ENCODE measurements at regions not wholly inside any gene's neighbourhood (a gene's known extent, or its start where the extent isn't known, plus 50 kb on each side); places are given as distances from the start of the nearest gene placed in this dataset.

DNA sequence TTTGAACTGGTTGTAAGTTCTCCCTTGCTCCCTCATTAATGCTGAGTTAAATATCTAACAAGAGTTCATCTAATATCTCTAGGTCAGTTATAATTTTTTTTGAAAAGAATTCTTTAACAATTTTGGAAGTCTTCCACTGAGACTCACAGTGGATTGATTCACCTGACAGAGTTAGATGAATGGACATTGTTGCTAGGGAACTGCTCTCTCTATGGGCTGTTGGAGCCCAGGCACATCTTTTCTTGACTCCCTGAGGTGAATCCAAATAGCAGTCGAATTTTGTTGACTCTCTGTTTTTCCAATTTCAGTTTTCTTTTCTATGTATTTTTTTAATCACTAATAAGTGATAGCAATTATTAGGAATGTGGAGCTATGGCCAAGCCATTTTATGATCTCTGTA is 996.1 kb upstream of the PABPC4L start:
- TF ChIP-seq, protein P1, sequence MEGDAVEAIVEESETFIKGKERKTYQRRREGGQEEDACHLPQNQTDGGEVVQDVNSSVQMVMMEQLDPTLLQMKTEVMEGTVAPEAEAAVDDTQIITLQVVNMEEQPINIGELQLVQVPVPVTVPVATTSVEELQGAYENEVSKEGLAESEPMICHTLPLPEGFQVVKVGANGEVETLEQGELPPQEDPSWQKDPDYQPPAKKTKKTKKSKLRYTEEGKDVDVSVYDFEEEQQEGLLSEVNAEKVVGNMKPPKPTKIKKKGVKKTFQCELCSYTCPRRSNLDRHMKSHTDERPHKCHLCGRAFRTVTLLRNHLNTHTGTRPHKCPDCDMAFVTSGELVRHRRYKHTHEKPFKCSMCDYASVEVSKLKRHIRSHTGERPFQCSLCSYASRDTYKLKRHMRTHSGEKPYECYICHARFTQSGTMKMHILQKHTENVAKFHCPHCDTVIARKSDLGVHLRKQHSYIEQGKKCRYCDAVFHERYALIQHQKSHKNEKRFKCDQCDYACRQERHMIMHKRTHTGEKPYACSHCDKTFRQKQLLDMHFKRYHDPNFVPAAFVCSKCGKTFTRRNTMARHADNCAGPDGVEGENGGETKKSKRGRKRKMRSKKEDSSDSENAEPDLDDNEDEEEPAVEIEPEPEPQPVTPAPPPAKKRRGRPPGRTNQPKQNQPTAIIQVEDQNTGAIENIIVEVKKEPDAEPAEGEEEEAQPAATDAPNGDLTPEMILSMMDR (IDR thresholded peaks at IDR 0.05; ENCODE audit: extremely low read depth, low read depth, low read length) = no peak
- H3K36me3 ChIP-seq (ENCODE audit: insufficient read depth, low read length) = no peaks in the 10 kb centered on the region
- no peak overlapping the region for H3K4me2 ChIP-seq (ENCODE audit: insufficient read depth, low read length)
- H3K4me3 ChIP-seq (ENCODE audit: insufficient read depth, low read length) = no peak overlapping the region
- H4K20me1 ChIP-seq (ENCODE audit: insufficient read depth, low read length) = no peaks in the 10 kb centered on the region
- H3K79me2 ChIP-seq (ENCODE audit: insufficient read depth, low read length) = no peaks in the 10 kb centered on the region
- no peak for DNase-seq (ENCODE audit: insufficient read length, low spot score, missing footprints)
- no peaks in the 10 kb centered on the region for H3K27me3 ChIP-seq (ENCODE audit: insufficient read depth, low read length)
- H3K9me3 ChIP-seq (ENCODE audit: low read depth, low read length) = no peaks in the 10 kb centered on the region
- no peak overlapping the region for H2AFZ ChIP-seq (ENCODE audit: low read length)
- no peaks in the 10 kb centered on the region for H3K4me1 ChIP-seq (ENCODE audit: insufficient read depth, low read length)
- no peak overlapping the region for H3K27ac ChIP-seq (ENCODE audit: low read depth, low read length)

- TF ChIP-seq, protein P1 (IDR thresholded peaks at IDR 0.05; ENCODE audit: extremely low read depth, low read depth, low read length) = no peak
- no peak overlapping the region for H3K27ac ChIP-seq (ENCODE audit: low read depth, low read length)
Observed at GRCh38 chr4:135194477-135194876, 992.9 kb upstream of the PABPC4L start.

GRCh38 chr4:135192751-135193535 is 991.4 kb upstream of the PABPC4L start:
- peak; percentile 62 for DNase-seq (ENCODE audit: insufficient read length, low spot score, missing footprints)
- no peak overlapping the region for H2AFZ ChIP-seq (ENCODE audit: low read length)

More at GRCh38 chr4:135194477-135194876, 992.9 kb upstream of the PABPC4L start:
- H2AFZ ChIP-seq (ENCODE audit: low read length) = no peak overlapping the region
- no peaks in the 10 kb centered on the region for H3K27me3 ChIP-seq (ENCODE audit: insufficient read depth, low read length)
- H3K4me2 ChIP-seq (ENCODE audit: insufficient read depth, low read length) = no peak overlapping the region
- no peak for DNase-seq (ENCODE audit: insufficient read length, low spot score, missing footprints)
- H4K20me1 ChIP-seq (ENCODE audit: insufficient read depth, low read length) = no peaks in the 10 kb centered on the region
- H3K9me3 ChIP-seq (ENCODE audit: low read depth, low read length) = no peaks in the 10 kb centered on the region
- H3K79me2 ChIP-seq (ENCODE audit: insufficient read depth, low read length) = no peaks in the 10 kb centered on the region
- H3K4me1 ChIP-seq (ENCODE audit: insufficient read depth, low read length) = no peaks in the 10 kb centered on the region
- no peaks in the 10 kb centered on the region for H3K36me3 ChIP-seq (ENCODE audit: insufficient read depth, low read length)
- no peak overlapping the region for H3K4me3 ChIP-seq (ENCODE audit: insufficient read depth, low read length)

DNA sequence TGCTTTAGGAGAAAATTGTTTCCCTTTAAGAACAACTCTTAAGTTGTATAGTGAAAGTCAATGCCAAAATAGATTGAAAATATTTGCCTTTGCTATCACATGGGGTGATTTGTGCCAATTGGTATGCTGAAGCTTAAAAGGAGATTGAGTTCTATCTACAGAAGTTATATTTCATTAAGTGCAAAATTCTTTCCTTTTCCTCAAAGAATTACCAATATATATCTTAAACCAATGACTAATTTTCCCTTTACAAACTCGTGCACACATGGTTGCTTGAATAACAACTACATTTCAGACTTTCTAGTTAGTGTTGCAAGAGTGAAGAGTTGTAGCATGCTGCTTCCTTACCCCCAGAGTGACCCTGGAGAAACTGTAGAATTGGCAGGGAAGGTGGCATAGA is 990.0 kb upstream of the PABPC4L start:
- no peaks in the 10 kb centered on the region for H4K20me1 ChIP-seq (ENCODE audit: insufficient read depth, low read length)
- TF ChIP-seq, protein P1 (IDR thresholded peaks at IDR 0.05; ENCODE audit: extremely low read depth, low read depth, low read length) = no peak

More at GRCh38 chr4:135192751-135193535, 991.4 kb upstream of the PABPC4L start:
- H4K20me1 ChIP-seq (ENCODE audit: insufficient read depth, low read length) = no peaks in the 10 kb centered on the region
- no peak overlapping the region for H3K4me2 ChIP-seq (ENCODE audit: insufficient read depth, low read length)
- no peaks in the 10 kb centered on the region for H3K36me3 ChIP-seq (ENCODE audit: insufficient read depth, low read length)
- no peaks in the 10 kb centered on the region for H3K4me1 ChIP-seq (ENCODE audit: insufficient read depth, low read length)
- TF ChIP-seq, protein P1 (IDR thresholded peaks at IDR 0.05; ENCODE audit: extremely low read depth, low read depth, low read length) = no peak
- no peaks in the 10 kb centered on the region for H3K9me3 ChIP-seq (ENCODE audit: low read depth, low read length)
- no peaks in the 10 kb centered on the region for H3K79me2 ChIP-seq (ENCODE audit: insufficient read depth, low read length)
- no peak overlapping the region for H3K4me3 ChIP-seq (ENCODE audit: insufficient read depth, low read length)
- H3K27me3 ChIP-seq (ENCODE audit: insufficient read depth, low read length) = no peaks in the 10 kb centered on the region
- no peak overlapping the region for H3K27ac ChIP-seq (ENCODE audit: low read depth, low read length)

More for the DNA sequence above, 990.0 kb upstream of the PABPC4L start:
- H3K9me3 ChIP-seq (ENCODE audit: low read depth, low read length) = no peaks in the 10 kb centered on the region
- H2AFZ ChIP-seq (ENCODE audit: low read length) = no peak overlapping the region
- H3K79me2 ChIP-seq (ENCODE audit: insufficient read depth, low read length) = no peaks in the 10 kb centered on the region
- H3K27ac ChIP-seq (ENCODE audit: low read depth, low read length) = no peak overlapping the region
- no peak overlapping the region for H3K4me2 ChIP-seq (ENCODE audit: insufficient read depth, low read length)
- no peak overlapping the region for H3K4me3 ChIP-seq (ENCODE audit: insufficient read depth, low read length)
- no peaks in the 10 kb centered on the region for H3K27me3 ChIP-seq (ENCODE audit: insufficient read depth, low read length)
- no peaks in the 10 kb centered on the region for H3K4me1 ChIP-seq (ENCODE audit: insufficient read depth, low read length)
- no peak for DNase-seq (ENCODE audit: insufficient read length, low spot score, missing footprints)
- H3K36me3 ChIP-seq (ENCODE audit: insufficient read depth, low read length) = no peaks in the 10 kb centered on the region

All from osteoblast (primary cell).